ENCODE measurements at regions not wholly inside any gene's neighbourhood (a gene's known extent, or its start where the extent isn't known, plus 50 kb on each side); places are given as distances from the start of the nearest gene placed in this dataset.

DNA sequence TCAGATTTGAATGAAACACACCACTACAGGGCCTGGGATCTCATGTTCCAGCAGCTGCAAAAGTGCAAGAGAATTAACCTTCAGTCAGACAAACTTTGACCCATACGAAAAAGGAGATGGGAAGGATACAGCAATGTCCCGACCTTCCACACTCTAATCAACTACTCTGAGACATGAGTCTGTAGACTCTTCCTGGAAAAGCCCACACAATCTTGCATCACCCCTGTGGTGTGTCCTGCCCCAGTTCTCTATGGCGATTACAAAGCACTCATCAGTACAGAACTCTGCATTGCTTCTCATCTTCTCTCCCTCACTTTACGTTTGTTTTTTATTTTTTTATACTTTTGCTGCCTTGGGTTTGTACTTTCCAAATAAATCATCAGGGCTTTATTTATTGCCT is 241.0 kb upstream of the KIF2A start:
- TF ChIP-seq POLR2AphosphoS5 (IDR thresholded peaks at IDR 0.05; ENCODE audit: low read depth, low read length) (no peak), TAF1 (IDR thresholded peaks at IDR 0.05; ENCODE audit: borderline replicate concordance, low read depth, low read length) (no peak), POLR2A (IDR thresholded peaks at IDR 0.05; ENCODE audit: low read depth, low read length) (no peak)
